ENCODE measurements at regions not wholly inside any gene's neighbourhood (a gene's known extent, or its start where the extent isn't known, plus 50 kb on each side); places are given as distances from the start of the nearest gene placed in this dataset.

DNA sequence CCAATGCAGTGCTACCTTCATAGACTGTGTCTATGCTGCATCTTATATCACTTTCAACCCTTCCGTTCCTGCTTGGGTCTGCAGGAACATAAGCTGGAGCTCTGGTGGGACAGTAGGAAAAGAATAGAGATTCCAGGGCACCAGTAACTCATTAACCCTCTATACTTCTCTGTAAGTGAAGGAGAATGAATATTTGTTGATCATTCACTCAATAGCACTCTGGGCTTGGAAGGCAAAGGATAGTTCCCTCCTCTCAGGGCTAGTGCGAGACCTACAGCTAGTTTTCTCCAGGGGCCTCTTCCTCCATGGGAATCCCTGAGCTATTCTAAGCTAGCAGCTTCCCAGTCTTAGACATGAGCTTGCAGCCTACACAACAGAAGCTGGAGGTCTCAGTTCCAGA is 84.7 kb downstream of the BMP4 start (continued):
- TF ChIP-seq, protein P1, sequence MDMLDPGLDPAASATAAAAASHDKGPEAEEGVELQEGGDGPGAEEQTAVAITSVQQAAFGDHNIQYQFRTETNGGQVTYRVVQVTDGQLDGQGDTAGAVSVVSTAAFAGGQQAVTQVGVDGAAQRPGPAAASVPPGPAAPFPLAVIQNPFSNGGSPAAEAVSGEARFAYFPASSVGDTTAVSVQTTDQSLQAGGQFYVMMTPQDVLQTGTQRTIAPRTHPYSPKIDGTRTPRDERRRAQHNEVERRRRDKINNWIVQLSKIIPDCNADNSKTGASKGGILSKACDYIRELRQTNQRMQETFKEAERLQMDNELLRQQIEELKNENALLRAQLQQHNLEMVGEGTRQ (IDR thresholded peaks at IDR 0.05; ENCODE audit: low read length), result no peak
- TF ChIP-seq POLR2AphosphoS5 (IDR thresholded peaks at IDR 0.05; ENCODE audit: low read depth, low read length) (no peak), CTBP2 (IDR thresholded peaks at IDR 0.05; ENCODE audit: borderline replicate concordance, insufficient read depth, insufficient read length, low read length) (no peak), ZNF274 (IDR thresholded peaks at IDR 0.05; ENCODE audit: borderline replicate concordance, extremely low read depth, low read length) (no peak)

Data from H1 (cell line).